HG03196 (cell line): ENCODE measurements at regions not wholly inside any gene's neighbourhood (a gene's known extent, or its start where the extent isn't known, plus 50 kb on each side); places are given as distances from the start of the nearest gene placed in this dataset.
"Not testable (repeated sequence)": the region's sequence is repeated elsewhere in the genome, so short reads cannot be mapped to it uniquely, and the experiment has no call there.

Source experiments
- ATAC-seq: cut with Tn5 transposase; IDR thresholded peaks from one replicate; pipeline ENCODE4 v1.9.1; 2021; ENCODE audit not compliant: unreplicated experiment

DNA sequence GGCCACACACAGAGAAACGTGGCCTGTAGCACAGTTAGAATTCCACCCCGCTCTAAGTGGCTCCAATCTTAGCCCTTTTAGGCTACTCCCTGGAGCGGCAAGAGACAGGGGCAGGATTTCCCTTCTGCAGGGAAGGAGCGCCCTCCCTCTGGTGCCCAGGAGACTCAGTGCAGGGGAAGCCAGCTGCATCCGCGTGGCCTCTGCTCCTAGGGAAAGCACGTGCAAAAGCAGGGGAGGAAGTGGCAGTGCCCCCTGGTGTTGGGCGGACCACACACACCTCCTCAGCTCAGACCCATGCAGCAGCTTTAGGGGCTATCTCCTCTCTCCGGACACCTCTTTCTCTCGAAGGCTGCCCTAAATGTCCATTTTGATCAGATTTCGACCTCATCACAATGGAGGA is 50.0 kb downstream of the SPRING1 start:
- ATAC-seq, result peak; percentile 74

DNA sequence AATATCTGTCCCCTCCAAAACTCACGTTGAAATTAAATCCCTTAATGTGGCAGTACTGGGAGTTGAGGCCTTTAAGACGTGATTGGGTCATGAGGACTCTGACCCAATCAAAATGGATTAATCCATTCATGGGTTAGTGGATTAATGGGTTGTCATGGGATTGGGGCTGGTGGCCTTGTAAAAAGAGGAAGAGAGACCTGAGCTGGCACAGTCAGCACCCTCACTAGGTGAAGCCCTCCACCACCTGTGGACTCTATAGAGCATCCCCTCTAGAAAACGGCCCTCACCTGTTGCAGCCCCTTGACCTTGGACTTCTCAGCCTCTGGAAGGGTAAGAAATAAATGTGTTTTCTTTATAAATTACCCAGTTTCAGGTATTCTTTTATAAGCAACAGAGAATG is 53.0 kb downstream of the SPRING1 start:
- no peak for ATAC-seq

DNA sequence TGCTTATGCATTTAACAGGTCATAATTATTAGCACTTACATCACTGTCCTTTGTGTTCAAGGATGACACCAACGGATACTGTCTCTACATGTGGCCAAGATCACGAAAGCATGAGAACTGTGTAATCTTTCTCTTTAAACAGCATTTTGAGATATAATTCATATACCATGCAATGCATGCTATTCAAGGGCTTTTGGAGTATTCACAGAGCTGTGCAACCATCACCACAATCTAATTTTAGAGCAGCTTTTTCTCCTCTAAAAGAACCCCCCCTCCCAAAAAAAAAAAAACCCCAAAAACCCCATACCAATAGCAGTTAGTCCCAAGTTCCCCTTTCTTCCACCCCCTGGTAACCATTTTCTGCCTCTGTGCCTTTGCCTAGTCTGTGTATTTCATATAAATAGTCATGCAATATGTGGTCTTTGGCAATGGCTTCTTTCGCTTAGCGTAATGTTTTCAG is 60.6 kb downstream of the SPRING1 start:
- ATAC-seq, result no peak

DNA sequence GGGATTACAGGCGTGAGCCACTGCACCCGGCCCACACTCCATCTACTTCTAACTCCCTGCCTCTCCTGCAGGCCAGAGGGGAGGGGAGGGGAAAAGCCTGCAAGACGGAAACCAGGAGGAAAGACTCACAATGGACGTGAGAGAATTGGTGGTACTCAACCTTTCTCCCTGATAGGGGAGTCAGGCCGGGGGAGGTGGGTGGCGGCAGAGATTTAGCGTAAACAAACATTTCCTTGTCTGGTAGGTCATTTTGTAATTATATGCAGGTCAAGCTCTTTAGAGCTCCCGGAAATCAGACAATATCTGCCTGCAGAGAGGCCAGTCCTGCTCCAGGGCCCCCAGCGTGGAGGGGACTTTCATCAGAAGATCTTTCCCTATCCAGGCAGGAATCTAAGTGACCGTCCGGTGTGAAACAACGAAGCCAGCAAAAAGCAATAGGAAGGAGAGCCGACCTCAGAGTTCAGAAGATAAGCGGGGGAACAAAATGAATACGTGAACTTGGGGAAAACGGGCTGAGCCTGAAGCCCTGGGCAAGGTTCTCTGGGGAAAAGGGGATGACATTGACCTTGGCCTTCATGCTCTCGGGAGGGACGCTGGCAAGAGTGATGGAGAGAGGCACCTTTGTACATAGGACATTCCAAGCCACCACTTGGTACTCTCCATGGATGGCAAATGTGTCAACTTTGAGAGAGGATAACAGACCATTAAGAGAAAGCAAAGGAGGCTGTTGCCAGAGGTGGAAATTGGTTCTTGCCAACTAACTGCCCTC is 62.3 kb downstream of the SPRING1 start:
- no peak for ATAC-seq

DNA sequence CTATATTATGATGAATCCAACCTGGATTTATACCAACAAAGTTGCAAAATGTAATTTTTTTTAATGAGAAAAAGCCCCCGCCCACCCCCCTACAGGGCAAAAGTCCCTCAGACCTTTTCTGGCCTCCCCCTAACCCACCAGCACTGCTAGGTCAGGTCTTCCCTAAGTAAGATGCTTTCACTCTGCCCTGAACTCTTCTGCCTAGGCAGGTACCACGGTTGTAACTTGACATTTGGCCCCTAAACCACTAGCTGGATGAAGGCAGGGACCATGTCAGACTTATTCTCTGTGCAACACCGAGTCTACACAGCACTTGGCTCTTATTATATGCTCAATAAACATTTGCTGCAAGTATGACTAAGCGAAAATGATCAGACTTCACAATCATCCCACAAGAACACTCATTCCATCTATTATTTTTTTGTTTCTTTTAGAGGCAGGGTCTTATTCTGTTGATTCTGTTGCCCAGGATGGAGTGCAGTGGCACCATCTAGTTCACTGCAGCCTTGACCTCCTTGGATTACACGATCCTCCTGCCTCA is 63.2 kb downstream of the SPRING1 start:
- no peak for ATAC-seq

DNA sequence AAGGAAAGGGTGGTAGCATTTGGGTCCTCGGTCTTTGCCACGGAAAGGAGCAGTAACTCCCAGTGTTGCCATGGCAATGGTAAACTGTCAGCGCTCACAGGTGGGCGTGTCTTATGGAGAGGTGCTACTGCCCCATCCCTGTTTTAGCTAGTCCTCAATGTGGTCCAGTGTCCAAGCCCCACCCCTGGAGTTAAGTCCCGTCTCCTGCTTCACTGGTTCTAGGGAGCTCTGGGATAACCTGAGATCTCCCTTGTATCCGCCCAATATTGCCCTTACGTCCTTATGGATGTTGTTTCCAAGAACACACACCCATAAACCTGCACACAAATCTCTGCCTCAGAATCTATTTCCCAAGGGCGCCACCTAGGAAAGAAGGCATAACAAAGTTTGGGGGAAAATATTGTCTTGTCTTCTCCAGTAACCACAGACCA is 64.2 kb downstream of the SPRING1 start:
- ATAC-seq, result no peak

DNA sequence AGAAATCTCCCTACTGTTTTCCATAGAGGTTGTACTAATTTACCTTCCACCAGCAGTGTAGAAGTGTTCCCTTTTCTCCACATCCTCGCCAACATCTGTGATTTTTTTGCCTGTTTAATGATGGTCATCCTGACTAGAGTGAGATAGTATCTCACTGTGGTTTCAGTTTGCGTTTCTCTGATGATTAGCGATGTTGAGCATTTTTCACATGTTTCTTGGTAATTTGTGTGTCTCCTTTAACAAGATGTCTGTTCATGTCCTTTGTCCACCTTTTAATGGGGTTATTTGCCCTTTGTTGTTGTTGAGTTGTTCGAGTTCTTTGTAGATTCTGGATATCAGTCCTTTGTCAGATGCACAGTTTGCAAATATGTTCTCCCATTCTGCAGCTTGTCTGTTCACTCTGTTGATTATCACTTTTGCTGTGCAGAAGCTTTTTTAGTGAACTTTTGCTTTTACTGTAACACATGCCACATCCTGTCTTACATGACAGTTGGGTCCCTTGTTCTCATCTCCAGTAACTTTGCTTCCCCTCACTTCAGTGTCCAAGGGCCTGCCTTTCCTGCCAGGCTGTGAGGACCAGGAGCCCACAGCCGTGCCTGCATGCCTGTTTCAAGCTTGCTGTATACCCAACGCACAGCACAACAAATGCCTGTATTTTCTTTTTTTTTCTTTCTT is 64.9 kb downstream of the SPRING1 start:
- ATAC-seq, result peak; percentile 54

DNA sequence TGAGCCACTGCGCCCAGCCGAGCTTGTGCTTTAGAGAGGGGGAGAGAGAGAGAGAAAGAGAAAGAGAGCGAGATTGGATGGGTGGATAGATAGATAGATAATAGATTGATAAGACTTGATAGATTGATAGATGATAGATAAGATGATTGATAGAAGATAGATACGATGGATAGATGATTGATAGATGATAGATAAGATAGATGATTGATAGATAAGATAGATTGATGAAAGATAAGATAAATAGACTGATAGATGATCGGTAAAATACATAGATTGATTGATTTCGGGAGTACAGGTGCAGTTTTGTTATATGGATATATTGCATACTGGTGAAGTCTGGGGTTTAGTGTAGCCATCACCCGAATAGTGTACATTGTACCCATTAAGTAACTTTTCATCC is 65.9 kb downstream of the SPRING1 start:
- ATAC-seq, result no peak

DNA sequence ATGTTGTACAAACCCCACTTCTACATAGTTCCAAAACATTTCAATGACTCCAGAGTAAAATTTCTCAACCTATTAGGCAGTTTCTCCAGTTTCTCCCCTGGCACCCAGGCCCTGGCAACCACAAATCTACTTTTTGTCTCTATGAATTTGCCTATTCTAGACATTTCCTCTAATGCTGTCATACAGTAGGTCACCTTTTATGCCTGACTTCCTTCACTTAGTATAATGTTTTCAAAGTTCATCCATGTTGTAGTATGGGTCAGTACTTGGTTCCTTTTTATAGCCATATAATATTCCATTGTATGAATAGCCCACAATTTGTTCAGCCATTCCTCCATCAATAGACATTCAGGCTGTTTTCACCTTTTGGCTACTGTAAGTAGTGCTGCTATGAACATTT is 67.0 kb downstream of the SPRING1 start:
- no peak for ATAC-seq

DNA sequence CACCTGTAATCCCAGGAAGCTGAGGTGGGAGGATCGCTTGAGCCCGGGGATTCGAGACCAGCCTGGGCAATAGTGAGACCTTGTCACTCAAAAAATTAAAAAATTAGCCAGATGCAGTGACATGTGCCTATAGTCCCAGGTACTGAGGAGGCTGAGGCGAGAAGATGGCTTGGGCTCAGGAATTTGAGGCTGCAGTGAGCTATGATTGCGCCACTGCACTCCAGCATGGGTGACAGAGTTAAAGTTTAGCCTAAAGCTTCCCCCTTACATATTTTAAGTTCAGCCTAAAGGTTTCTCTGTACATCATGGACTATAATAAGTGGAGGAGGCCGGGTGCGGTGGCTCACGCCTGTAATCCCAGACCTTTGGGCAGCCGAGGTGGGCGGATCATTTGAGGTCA is 70.1 kb downstream of the SPRING1 start:
- ATAC-seq, result no peak

DNA sequence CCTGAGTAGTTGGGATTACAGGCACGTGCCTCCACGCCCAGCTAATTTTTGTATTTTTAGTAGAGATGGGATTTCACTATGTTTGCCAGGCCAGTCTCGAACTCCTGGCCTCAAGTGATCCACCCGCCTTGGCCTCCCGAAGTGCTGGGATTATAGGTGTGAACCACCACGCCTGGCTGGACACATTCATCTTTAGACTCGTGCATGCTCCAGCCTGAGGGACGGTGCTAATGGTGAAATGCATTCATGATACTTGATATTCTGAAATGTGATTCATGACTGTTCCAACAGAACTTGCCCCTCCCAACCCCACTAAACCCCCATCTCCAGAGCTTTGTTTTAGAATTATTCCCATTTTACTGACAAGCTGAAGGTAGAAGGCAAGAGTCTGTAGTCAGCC is 71.0 kb downstream of the SPRING1 start:
- ATAC-seq, result not testable (repeated sequence)

DNA sequence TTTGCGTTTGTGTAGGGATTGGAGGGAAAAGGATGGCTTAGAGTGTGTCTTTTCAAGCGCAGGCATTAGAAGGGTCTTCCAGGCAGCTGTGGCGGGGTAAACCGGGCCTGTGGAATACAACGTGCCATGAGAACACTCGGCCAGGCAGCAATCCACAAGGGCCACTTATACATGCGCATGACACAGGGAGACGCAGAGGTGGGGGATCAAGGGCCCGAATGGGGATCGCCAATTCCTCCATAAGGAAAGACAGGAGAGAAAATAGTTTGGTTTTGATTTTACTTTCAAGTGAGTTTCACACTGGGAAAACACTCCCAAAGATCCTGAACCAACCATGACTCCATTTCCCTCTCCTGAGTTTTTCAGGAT is 71.6 kb downstream of the SPRING1 start:
- ATAC-seq, result no peak

DNA sequence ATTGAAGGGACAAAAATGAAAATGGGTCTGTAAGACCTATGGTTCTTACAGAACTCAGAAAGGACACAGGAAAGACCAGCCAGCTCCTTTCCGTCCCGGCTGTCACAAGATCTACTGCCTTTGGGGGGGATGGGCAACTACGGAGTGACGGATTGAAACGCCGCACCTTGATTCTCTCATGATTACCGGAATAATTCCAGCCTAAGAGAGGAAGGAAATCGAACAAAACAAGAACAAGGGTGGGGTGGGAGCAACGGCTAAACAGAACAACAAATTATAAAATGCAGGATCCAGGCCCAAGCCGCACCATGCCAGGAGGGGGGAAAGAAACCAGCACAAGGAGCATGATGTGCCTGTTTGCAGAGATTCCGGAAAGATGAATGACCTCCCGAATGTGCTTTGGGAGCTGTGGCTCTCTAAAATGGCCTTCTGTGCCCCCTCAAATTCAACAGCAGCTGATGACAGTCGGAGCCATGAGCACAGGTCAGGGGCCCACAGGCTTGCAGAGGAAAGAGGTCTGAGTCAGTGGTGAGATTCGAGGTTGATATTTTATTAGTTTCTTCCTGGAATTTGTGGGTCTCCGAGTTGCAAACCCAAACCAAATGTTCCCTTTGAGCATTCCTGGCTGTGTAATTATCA is 72.1 kb downstream of the SPRING1 start:
- no peak for ATAC-seq

DNA sequence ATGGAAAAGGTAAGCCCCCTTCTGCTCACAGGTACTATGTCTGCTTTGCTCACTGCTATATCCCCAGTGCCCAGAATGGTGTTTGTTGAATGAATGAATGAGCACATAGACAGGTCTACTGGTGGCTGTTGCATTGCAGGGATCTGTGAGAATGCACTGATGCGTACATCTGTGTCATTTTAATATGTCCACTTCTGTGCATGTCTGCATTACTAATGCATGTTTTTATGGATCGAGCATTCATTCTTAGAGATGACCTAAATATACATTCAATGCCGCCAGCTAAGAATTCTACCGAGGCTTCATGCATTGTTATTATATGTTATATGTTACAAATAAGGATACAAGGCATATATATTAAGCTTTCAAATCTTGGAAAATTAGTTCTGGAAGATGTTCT is 73.8 kb downstream of the SPRING1 start:
- ATAC-seq, result no peak

DNA sequence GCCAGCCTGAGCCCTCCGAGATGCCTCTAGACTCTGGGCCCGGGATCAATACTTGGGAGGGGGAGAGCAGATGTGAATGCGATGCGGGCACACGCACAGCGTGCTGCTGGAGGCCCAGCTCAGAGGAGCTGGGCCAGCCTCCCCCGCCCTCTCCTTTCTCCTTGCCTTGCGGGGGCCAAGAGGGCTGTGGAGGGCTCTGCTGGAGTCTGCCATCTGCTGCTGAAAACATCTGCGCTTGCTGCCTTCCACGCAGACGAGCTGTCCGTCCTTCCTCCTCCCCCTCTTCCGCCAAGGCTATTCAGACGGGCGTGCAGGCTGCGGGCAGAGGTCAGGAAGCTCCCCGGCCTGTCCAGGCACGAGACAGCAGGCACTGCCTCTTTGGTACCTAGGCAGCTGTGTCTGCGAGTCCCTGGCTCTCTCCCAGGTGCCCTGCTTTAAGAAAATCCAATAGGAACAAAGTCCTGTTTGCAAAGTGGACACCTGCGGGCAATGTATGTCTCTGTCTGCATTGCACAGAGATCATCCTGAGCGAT is 75.2 kb downstream of the SPRING1 start:
- no peak for ATAC-seq

DNA sequence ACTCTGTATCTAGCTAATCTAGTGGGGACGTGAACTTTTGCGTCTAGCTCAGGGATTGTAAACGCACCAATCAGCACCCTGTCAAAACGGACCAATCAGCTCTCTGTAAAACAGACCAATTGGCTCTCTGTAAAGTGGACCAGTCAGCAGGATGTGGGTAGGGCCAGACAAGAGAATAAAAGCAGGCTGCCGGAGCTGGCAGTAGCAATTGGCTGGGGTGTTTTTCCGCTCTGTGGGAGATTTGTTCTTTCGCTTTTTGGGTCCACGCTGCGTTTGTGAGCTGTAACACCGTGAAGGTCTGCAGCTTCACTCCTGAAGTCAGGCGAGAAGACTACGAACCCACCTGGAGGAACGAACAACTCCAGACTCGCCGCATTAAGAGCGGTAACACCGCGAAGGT is 76.5 kb downstream of the SPRING1 start:
- ATAC-seq, result no peak

DNA sequence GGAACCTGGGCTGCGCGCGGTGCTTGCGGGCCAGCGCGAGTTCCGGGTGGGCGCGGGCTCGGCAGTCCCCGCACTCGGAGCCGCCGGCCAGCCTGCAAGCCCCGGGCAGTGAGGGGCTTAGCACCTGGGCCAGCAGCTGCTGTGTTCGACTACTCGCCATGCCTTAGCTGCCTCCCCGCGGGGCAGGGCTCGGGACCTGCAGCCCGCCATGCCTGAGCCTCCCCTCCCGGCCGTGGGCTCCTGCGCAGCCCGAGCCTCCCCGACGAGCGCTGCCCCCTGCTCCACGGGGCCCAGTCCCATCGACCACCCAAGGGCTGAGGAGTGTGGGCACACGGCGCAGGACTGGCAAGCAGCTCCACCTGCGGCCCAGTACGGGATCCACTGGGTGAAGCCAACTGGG is 77.1 kb downstream of the SPRING1 start:
- ATAC-seq, result not testable (repeated sequence)

DNA sequence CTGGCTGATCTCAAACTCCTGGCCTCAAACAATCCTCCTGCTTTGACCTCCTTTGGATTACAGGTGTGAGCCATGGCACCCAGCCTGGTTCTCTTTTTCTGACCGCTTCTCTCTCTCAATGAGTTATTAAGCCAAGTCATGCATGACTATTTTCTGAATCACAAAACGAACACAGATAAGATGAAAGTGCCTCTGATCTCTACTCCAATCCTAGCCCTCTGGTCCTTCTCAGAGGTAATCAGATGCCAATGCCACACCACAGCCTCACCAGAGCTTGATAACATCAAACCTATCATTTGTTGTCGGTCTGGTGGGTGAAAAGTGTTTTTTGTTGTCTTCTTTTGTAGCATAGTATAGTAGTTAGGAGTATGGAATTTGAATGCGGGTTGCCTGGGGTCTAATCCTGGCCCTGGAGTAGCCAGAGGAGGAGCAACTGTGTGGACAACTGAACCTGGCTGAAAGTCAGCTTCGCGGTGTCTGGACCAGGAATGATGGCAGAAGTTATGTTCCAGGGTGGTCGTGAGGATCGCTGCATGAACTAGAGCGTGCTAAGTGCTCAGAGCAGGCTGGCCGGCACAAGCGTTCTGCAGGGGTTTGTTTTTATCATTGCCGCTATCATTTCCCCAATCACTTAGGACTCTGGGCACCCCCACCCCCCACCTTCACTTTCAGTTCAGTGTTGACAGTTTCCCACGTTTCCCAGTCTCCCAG is 77.9 kb downstream of the SPRING1 start:
- ATAC-seq, result no peak

DNA sequence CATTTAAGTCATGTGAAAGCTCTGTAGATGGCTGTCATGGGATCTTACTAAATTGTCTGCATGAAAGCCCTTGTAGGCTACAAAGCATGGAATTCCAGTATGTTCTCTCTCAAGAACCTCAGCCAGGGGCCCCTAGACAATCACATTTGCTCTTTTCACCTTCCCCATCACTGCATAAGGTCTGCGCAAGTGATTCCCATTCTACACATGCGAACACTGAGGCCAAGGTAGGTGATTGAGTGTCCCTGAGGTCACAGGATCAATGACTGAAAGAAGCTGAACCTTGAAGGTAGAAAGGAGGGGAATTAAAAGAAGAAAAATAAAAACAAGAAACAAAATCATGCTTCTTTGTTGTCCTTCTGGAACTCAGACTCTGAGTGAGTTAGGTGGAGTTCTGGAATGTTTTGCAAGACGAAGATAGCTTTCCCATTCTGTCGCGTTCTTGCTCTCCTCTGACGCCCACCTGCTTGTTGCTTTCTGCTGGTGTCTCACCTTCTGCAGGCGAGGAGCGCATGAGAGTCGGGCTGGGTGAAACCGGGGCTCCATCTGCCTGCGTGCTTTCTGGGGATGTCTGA is 79.9 kb downstream of the SPRING1 start:
- no peak for ATAC-seq

DNA sequence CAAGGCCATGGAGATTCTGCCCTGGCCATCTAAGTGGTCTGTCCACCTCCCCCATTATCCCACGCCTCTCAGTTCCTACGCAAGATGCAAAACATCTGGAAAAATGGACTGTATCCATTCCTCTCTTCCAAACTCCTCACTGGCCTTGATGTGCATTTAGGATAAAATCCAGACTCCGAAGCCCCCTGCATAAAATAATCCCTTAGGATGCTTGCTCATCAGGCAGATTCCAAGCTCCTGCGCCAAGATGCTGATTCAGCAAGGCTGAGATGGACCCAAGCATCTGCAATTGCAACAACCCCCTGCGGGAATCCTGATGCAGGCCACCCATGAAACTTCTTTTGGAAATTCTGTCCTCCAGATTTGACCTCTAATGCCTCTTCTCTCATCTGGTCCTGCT is 81.6 kb downstream of the SPRING1 start:
- no peak for ATAC-seq
